ENCODE measurements at regions not wholly inside any gene's neighbourhood (a gene's known extent, or its start where the extent isn't known, plus 50 kb on each side); places are given as distances from the start of the nearest gene placed in this dataset.

DNA sequence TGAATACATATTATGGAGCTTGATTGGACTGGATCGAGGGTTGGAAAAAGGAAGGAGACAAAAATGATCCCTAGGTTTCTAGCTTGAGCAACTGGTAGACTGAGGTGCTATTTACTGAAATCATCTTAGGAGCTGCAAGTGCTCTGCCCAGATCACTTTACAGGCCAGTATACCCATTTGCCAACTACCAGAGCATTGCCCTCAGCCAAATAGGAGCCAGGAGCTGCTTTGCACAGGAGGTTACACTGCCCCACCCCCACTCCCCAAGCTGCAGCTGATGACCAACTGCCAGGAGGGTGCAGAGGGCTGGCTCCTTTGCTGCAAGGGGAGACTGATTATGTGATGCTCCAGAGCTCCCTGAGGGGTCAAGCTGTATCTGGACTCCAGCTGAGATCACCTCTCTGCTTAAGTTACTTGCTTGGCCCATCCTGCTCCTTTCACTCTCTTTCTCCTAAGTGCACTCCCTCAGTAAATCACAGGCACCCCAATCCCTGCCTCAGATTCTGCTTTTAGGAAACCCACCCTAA, 275.4 kb downstream of the ZEB1 start:
- TF ChIP-seq, protein P1, sequence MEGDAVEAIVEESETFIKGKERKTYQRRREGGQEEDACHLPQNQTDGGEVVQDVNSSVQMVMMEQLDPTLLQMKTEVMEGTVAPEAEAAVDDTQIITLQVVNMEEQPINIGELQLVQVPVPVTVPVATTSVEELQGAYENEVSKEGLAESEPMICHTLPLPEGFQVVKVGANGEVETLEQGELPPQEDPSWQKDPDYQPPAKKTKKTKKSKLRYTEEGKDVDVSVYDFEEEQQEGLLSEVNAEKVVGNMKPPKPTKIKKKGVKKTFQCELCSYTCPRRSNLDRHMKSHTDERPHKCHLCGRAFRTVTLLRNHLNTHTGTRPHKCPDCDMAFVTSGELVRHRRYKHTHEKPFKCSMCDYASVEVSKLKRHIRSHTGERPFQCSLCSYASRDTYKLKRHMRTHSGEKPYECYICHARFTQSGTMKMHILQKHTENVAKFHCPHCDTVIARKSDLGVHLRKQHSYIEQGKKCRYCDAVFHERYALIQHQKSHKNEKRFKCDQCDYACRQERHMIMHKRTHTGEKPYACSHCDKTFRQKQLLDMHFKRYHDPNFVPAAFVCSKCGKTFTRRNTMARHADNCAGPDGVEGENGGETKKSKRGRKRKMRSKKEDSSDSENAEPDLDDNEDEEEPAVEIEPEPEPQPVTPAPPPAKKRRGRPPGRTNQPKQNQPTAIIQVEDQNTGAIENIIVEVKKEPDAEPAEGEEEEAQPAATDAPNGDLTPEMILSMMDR (optimal IDR thresholded peaks at IDR 0.05 in 1 of 3, IDR thresholded peaks at IDR 0.05 in 1 of 3, conservative IDR thresholded peaks at IDR 0.05 in 1 of 3; ENCODE audit: extremely low read depth in 1 of 3, insufficient read depth in 2 of 3, low read length in 3 of 3): no peak
- no peak for TF ChIP-seq EZH2 (IDR thresholded peaks at IDR 0.05; ENCODE audit: low read length)
